ENCODE measurements at regions not wholly inside any gene's neighbourhood (a gene's known extent, or its start where the extent isn't known, plus 50 kb on each side); places are given as distances from the start of the nearest gene placed in this dataset.

DNA sequence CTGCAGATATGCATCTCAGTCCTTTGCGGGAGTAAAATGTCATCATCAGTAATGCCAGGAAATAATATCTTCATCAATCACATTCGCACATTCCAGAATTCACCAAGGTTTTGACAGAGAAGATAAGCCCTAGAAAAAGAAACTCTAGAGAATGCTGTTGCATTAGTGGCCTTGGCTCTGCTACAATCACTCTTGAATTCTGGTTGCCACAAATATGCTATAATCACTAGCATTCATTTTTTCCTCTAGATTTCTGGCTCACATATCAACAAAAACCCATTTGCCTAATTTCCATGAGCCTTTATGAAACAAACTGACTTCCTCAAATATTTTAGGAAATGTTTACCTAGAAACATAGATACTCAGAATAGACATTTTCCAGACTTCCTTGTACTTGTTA is 653.4 kb downstream of the ANXA1 start:
- DNase-seq = no peak

DNA sequence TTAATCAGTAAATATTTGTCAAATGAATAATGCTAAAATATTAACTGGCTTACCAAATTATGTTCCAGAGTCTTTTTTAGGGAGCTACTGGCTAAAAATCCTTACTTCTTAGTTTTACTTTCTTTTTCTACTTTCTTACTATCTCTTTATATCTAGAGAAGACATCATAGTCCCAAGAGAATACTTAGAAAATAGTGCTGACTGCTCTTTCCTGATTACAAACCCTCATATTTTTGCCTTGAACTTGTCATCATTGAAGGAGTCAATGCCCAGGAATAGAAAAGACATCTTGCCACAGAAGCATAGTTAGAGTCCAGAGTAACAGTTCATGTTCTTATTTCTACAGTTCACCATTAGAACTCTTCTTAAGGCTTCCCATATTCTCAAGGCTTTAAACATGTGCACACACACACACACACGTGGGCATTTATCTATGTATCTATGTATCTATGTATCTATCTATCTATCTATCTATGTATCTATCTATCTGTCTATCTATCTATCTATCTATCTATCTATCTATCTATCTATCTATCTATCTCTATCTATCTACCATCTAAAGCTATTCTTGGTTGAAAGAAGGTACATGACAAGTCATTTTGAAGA is 654.3 kb downstream of the ANXA1 start:
- DNase-seq = no peak

DNA sequence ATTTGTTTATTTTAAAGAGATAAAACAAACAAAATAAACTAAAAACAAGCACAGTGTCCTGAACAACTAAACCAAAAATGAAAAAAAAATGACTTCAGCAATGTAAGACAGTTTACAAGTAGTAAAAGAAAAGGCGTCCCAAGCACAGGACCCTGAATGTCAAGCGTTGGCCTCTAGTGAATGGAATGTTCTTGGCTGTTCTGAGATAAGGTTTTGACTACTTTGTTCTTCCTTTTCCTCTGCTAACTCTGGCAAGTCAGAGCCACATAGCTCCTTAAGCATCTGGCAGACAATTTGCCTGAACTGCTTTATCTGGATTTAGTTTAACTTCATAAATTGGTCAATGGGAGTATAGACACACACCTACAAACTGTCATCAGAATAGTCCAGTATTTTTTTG is 655.2 kb downstream of the ANXA1 start:
- no peak for DNase-seq

DNA sequence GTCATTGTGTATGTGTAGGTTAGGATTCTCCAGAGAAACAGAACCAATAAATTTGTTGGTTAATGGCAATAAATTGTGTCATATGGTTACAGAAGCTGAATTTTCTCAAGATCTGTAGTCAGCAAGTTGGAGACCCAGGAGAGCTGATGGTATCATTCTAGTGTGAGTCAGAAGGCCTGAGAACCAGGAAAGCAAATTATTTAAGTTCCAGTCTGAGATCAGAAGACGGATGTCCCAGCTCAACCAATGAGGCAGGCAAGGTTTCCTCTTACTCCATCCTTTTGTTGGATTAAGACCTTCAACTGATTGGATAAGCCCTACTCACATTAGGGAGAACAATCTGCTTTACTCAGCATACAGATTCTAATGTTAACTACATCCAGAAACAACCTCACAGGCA is 656.3 kb downstream of the ANXA1 start:
- DNase-seq = no peak

DNA sequence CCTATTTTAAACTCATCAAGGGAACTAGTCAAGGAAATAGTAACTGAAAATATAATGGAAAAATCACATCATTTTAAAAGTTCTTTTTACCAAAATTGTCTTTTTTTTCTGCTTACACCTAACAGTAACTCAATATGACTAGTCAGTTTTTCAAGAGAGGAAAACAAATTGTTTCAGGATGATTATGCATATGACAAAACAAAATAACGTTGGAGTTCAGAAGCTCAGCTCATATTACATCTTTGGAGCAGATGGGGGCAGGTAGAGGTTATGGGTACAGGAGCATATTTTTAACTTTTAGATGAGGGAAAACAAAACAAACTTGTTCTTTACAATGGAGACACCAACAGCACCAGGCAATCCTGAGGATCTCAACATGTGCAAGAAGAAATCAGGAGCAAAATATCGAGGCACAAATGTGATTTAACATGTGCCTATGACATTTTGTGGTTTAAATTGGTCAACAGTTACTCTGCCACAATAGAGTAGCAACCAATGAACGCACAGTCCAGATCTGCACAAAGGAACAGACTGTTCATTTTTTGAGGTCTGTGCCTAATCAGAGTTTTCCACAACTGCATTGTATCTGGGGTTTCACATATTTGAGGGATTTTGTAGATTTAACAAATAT is 659.0 kb downstream of the ANXA1 start:
- DNase-seq = no peak

DNA sequence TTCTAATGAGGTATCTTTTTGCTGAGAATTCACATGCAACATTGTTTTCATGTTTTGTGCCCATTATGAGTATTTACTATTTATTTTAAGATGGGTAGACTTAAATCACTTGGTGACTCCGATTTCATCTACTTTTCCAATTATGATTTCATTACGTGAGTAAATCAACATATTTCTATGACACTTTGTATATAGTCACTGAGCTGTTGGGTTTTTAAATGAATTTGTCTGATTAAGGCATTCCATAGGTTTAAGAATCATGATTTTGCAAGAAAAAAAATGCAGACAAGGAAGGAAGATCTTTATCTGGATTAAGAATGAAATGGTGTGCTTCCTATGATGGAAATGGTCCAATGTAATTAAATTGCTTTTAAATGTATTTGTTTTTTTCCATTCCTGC is 661.9 kb downstream of the ANXA1 start:
- DNase-seq = no peak

DNA sequence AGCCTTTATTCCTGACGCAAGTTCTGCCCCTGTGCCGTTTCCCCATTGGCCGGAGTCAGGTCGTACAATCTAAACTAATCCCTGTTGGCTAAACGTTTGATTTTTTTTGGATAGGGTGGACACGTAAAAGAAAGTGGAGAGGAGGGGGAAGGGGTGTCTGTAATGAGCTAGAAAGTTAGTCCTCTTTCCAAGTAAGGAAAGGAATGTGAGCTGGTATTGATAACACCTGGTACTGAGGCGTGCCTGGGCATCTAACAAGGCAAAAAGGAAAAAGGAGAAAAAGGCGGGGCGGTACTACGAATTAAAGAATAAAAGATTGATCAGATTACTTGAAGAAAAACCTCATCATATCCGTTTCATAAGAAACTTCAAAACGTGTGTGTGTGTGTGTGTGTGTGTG is 665.2 kb downstream of the ANXA1 start:
- DNase-seq = no peak

DNA sequence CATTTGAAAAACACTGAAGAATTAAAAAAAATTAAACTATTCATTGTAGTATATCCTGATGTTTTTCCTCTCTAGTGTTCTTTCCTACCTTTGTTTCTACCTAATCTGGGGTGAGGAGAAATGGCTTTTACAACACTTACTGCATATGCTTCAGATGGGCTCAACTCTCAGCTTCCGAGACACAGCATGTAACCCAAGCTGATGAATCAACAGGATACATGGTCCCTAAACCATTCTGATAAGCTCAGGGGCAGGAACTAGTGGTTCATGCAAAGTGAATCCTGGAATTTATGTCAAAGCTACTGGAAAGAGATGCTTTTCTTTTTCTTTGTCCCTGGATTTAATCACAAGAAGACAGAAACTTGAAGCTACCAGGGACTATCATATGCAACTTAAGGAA is 672.5 kb upstream of the RORB start:
- DNase-seq = no peak

DNA sequence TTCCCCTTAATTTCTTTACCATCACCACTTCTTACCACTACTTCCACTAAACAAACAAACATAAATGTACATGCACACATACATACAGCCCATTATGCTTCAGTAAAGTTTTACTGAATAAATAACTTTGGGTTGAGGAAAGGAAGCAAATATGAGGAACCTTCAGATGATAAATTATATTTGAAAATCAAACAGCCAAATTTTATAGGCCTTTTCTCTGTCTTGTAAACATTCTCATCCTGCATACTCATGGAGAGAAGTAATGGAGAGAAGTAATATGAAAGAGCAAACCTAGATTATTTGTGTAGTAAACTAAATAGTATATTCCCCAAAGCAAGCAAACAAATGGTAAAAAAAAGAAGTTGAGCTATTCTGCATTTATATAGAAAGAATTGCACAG is 658.3 kb upstream of the RORB start:
- no peak for DNase-seq

DNA sequence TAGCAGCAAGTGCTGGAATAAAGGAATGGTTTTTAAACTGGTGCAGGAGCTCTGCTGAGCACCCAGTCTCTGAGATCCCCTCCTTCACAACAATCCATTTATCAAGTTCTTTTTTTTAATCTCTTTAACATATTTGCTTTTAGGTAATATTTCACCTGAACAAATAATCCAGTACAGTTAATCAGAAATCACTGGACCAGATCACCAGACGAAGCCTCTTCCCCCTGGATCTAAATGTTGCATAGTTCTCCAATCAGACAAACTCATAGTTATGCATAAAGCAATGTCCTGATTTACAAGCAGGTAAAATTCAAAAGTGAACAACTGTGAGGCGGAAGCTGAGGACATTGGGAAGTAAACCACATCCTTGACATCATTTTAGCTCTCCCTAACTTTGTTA is 657.7 kb upstream of the RORB start:
- DNase-seq = no peak

DNA sequence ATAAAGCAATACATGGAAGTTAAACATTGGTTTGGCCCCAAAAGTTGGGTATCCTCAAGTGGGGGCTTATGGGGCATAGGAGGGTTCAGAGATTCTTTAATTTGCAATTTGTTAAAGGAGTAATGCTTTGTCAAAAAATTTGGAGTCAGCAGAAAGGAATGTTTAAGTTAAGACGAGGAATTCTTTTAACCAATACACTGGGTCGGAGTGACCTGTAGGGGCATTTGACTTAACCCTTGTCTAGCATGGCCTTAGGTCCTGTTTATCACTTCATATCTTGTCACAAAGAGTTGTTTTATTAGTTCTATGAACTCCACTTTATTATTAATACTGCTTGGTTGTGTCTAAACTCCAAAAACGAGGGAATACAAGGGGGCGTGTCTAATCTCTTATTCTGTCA is 656.1 kb upstream of the RORB start:
- no peak for DNase-seq

DNA sequence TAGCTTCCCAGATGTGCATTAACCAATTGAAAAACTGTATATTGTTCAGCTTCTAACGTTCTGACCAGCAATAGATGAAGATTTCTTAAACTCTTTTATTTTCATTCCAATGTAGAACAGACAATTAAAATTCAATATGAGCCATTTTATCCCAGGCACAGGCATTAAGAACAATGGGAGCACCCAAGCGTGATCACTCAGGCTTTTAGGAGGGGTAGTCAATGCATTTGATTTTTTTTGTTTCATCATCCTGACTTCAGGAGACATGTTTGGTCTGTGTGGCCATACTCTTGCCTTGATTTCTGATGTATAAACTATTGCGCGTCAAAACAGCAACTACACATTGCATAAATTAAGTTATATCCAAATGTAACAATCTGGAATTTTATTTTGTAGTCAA is 653.0 kb upstream of the RORB start:
- DNase-seq = peak; percentile 76

DNA sequence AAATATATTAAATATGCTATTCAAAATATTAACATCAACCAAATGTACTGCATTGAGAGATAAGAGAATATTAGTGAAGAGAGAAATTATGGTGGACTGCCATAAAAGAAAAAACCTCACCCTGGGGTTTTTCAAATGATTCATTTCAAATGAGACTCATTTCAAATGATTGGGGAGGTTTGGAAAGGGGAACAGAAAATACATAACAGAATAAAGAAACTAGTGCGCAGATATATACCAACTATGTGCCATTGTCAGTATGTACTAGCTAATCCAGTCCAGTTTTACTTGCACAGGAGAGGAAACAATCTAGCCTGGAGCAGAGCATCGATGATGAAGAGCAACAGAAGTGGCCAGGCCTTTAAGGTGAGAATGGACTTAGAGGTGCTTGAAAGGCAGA is 651.6 kb upstream of the RORB start:
- DNase-seq = no peak

DNA sequence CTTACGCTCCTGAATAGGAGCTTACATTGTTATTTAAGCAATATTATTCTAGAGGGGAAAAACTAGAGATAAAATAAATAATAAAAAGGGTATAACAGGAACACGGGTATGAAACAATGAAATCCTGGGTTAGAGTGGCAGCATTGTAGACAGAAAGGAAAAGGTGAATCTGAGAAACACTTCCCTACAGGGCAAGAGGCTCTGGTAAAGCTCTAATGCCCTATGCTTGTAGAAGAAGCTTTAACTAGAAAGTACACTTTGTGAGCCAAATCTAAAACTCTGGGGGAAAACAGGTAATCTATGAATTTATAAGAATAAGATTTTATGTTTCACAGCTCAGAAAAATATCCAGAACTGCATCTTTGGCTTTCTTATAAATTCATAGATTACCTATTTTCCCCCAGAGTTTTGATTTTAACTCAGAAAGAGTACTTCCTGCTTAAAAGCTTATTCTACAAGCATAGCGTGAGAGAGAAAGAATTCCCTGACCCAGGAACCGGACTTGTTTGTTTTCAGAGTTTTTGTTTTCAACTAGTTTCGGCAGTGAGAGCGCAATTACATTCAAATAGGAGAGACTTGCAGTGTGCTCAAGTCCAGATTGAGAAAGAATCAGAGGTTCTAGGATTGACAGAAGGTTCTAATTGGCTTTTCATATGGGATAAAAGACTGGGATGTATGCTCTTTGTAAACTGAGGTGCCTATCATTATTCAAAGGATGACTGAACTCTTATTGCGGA is 651.0 kb upstream of the RORB start:
- DNase-seq = no peak

DNA sequence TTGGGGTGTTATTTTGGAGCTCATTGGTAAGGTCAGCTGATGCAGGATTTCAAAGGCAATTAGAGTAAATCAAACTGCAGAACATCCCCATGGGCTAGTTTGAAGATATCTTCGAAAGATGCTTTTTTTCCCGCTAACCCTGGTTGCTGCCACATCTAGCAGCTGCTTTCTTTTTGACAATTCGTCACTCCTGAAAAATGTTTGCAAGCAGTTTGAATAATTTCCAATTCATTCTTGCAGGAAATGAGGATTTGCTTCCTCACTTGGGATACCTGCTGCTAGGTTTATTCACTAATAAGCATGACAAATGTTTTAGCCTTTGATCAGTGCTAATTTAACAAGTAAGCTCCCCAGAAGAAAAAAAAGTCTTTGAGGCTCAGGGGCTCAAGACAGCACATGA is 649.6 kb upstream of the RORB start:
- DNase-seq = no peak

DNA sequence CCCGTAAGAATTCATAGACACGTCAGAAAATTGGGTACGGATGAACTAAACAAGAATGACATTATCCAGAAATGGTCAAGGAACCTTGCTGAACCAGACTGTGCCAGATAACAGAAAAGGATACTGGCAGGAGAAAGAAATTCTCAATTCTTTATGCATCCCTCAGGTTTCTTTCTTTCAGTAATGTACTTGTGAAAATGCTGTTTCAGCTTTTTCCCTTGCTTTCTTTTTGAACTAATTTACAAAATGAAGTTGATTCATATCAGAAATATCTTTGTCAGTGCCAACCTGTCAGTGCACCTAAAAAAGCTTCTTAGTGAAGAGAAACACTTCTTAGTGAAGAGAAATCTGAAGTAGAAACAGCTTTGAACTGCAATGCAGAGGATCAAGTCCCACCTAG is 643.6 kb upstream of the RORB start:
- DNase-seq = no peak

DNA sequence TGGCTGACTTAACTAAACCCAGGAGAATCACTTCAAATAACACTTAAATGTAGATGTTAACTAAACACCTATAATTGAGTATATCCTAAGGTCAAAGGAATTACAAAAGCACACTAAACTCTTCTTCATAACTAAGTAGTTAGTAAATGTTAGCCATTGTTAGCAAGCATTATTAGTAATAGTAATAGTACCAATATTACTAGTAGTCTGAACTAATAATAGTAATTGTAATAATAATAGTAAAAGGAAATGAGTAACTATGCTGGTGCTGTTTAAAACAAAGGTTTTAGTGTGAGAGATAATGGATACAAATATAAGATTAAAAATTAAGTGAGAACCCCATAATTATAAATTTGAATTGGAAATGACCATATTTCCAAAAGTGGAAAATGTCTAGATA is 641.9 kb upstream of the RORB start:
- DNase-seq = no peak

DNA sequence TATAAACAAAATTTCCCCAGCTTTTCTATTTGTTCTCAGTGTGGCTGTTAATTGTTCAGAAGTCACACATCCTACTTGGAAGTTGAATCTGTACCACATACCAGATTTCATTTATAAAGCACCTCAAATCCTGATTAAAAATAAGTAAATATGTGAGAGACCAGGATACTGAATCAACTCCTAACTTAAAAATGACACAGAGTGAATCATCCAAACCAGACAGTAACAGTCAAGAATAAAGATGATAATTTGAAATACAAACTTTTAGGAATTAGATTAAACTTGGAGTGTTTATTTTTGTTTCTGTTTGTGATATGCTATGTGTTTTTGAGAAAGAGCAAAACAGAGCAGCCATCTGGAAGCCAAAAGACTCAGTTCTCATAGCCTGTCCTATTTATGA is 633.2 kb upstream of the RORB start:
- DNase-seq = no peak

DNA sequence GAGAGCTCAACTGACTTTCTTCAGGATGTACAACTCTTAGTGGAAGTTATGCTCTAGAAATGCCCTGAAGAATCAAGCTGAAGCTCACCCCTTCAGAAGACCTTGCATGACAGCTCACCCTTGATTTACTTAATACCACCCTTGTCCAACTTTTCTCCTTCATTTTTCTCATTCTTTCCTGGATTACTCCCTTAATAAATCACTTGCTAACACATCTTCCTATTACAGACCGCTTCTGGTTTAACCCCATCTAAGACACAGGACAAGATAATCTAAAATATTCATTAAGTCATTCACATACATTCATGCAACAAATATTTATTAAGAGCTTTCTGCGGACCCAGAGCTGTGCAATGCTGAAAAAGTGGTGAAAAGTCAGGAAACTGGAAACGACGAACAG is 630.7 kb upstream of the RORB start:
- no peak for DNase-seq

DNA sequence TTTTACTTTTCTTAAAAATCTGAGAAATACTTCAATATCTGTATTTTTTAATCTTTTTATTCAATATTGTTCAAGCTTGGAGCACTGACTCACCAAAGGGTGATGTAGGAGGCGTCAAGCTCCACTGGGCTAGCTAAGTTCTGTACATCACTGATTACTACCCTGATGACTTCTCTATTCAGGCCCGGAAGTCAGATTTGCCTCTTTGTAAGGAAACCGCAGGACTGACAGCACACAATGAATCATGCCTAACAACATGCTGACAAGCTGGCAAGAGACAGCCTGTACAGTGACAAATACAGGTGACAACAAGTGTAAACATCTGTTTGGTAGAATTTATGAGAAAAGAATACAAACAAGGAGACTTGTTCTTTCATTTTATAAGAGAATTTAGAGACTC is 627.9 kb upstream of the RORB start:
- peak; percentile 13 for DNase-seq

DNA sequence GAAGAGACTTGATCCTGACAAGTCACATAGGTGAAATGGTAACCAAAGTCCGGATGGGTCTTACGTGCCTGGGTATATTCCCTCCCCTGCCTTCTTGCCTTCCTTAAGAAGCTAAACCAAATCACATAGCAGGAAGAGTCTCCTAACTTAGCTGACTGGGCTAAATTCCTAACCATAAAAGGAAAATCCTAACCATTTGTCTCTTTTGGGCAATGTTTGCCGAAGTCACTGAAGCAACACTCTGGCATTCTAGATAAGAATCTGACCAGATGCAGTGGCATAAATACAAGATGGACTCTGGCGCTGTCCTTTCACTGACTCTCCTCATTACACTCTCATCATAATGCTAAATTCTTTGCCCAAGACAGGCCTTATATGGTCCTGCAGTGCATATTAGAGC is 625.5 kb upstream of the RORB start:
- DNase-seq = no peak

DNA sequence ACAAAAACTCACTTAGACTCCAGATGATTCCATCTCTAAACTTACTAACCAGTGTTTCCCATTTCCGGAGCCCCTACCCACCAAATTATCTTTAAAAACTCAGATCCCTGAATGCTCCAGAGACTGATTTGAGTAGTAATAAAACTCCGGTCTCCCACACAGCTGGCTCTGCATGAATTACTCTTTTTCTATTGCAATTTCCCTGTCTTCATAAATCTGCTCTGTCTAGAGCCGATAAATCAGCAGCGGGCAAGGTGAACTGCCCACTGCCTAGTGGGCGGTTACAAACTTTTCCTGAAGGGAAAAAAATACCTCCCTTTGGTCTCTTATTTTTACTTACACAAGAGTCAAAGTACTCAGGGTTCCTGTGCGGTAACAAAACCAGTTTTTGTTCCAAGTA is 624.4 kb upstream of the RORB start:
- no peak for DNase-seq

DNA sequence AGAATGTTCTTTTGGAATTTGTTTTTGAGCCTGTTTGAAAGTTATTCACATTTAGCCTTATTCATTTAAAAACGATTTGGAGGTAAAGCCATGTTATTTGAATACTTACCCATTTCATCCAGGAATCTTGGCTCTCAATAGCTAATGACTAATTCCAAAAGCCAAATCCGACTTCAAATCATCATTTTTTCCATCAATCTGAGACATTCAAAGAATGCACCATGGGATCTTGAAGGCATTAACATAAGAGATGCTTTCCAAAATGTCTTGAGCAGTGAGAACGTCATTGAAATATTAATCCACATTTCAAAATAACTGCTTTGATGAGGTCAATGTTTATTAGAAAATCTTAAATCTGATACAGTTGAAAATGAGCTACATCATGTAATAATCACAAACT is 617.0 kb upstream of the RORB start:
- no peak for DNase-seq

DNA sequence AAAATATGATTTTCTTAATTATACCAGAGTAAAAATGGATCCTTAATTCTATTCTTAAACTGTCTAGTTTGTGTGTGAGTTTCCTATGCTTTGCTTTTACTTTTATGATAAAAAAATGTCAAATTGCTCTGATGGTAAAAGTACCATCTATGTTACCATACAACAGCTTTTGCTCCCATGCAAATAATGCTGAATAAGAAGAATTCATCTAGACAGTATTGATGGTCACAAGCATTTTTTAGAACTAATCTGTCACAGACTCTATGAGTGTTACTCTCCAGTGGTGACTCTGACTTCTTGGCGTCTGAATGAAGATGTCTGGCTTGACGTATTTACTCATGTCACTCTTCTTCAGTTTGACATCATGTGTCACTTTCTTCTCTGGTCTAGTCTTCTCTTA is 608.1 kb upstream of the RORB start:
- DNase-seq = no peak

Measured in NCI-H187 treated with DMSO at 0.1 percent for 48 hours (cell line).